GM19240 (cell line): ENCODE measurements at regions not wholly inside any gene's neighbourhood (a gene's known extent, or its start where the extent isn't known, plus 50 kb on each side); places are given as distances from the start of the nearest gene placed in this dataset.

Source experiments
- DNase-seq: peaks from one replicate; pipeline ENCODE4 v3.0.0; 2011; ENCODE audit warnings: low spot score; ENCODE audit not compliant: insufficient read length

- no peak for DNase-seq
Observed at GRCh38 chr20:57053793-57054552, 212.5 kb downstream of the BMP7 start.

GRCh38 chr20:57055345-57055744 lies 211.1 kb downstream of the BMP7 start:
- no peak for DNase-seq

DNA sequence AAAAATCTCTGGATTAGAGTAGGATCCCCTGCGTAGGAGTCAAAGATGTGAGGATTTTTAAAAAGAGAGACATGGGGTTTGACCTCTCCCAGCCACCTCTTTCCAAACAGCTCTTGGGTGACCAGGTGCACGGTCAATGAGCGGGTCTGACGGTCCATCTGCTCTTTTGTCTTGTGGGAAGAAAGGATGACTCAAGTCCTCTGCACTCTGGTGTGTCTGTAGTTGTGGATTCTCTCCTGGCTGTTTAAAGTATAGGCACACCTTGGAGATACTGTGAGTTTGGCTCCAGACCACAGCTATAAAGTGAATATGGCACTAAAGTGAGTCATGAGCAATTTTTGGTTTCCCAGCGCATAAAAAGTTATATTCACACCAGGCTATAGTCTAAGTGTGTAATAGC lies 209.8 kb downstream of the BMP7 start:
- DNase-seq: no peak

DNA sequence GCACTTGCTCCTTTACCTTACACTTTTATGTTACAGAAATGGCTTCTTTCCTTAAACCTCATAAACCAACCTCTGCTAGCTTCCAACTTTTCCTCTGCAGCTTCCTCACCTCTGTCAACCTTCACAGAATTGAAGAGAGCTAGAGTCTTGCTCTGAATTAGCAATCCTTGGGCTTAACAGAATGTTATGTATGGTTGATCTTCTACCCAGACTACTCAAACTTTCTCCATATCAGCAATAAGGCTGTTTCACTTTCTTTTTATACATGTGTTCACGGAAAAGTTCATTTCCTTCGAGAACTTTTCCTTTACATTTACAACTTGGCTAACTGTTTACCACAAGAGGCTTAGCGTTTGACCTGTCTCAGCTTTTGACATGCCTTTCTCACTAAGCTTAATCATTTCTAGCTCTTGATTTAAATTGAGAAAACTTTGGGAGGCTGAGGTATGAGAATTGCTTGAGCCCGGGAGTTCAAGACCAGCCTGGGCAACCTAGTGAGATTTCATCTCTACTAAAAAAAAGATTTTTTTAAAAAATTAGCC lies 207.3 kb downstream of the BMP7 start:
- DNase-seq: no peak

DNA sequence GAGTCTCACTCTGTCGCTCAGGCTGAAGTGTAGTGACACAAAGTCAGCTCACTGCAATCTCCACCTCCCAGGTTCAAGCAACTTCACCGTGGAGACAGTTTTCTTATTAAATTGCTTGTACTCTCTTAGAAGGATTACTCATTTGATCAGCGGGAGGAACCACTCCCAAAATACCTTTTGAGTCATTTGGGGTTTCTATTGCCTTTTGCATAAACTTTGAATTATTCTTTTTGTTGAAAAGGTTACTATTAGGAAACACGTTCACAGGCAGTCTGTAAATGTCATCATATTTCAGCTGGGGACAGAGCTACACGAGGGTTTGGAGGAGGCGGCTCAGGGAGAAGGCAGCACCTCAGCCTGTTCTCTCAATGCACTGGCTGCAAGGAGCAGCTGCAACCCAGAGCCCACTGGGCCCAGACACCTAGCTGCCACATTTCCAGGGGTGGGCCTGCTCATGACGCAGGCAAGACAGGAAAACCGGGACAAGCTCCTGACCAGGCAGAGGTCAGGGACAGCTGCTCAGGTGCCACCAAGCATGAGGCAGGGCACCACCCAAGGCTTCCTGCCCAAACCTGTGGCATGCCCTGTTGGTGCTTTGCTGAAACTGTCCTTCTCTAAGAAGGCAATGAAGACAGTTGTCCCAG lies 205.9 kb downstream of the BMP7 start:
- no peak for DNase-seq

DNA sequence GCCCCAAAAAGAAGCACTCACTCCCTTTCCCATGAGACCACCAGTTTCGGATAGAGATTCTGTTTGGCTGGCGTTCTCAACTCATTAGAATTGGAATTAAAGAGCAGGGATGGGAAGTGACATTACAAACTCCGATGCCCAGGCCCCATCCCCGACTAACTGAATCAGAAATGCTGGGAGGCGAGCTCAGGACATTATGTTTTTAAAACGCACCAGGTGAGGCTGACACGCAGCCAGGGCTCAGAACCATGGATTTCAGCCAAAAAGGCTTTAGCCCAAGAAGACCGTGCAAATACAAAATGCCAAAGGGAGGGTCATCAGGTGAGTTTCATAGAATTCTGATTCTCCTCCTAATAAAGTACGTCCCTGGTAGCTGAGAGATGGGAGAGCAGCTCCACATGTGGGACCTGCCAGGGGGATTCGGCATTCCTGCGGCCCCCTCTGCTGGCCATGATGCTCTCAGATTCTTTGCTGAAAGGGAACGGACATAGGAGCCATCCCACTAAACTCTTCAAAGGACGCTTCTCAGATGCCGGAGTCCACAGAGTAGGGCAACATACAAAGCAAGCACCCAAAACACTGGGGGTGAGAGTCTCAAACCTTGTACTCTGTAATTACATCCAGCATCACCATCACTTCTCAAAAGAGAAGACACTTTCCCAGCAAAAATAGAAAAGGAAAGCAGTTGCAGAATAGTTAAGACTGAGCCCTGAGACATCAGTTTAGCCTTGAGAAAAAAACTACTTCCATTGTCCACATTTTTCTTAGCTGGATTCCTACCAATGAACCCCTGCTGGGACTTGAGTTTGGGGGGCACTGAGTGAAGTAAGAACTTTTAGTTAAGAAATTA lies 205.2 kb downstream of the BMP7 start:
- no peak for DNase-seq

DNA sequence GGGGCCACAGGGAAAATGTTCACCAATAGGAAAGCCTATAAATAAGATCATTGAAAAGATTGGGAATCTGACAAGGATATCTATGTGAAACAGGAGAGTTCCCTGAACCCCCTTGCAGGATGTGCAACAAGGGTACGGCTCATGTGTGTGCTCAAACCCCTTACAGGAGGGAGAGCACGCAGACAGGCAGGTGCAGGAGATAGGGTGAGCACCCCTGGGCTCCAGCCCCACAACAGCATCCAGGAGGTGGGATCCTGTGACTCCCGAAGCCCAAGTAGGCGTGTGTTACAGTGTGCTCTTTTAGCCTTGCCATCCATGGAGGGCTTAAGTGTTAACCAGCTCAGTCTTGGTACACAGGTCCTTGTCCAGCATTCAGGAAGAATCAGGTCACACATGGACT lies 204.2 kb downstream of the BMP7 start:
- no peak for DNase-seq

GRCh38 chr20:57062696-57063270 lies 203.7 kb downstream of the BMP7 start:
- DNase-seq: no peak

DNA sequence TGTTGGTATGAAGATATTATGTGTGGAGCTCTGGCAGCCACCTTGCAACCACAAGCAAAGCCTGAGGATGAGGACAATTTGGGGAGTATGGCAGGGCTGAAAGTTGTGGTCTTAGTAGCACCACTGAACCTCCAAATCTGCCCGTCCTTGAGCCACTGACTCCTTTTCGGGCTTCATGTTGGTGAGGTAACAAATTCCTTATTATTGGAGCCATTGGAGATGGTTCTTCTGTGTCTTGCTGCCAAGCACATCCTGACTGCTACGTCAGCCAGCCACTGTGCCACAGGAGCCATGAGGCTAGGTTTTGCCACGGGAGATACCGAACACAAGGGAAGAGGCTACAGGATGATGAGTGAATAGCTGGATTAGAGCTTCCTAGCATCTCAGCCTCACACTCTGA lies 201.6 kb downstream of the BMP7 start:
- no peak for DNase-seq

DNA sequence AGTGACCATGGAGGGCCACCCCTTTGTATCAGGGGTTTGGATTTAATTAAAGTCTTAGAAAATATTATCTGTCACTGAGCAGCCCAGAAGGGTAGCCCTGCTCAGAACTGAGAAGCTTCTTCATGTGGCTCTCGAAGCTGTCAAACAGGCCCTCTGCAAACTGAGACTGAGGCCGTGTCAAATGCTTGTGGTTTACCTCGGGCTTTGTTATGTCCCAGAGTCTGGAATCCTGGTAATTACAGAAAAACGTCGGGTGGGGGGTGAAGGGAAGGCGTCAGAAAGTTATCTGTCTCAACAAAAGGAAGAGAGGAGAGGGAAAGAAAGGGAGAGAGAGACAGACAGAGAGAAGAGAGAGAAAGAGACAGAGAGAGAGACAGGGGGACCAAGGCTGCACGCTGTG lies 200.8 kb downstream of the BMP7 start:
- DNase-seq: no peak

GRCh38 chr20:57066126-57066900 lies 200.1 kb downstream of the BMP7 start:
- DNase-seq: no peak

DNA sequence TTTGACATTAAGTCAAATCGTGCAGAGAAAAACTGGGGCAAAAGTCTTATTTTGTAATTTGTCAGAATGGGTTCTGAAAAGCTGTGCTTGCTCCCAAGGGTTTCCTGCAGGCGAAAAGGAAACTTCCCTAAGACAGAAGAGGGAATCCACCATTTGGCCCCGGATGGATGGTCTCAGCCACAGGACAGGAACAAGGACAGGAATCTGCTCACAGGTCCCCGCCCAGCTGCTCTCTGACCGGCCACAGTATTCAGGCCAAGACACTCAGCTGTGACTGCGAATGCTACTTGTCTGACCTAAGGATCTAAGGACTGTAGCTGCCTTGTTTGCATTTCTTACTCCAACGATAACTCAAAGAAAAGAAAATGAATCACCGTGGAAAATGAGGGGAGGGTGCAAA lies 197.0 kb downstream of the BMP7 start:
- no peak for DNase-seq

GRCh38 chr20:57070296-57070695 lies 196.1 kb downstream of the BMP7 start:
- no peak for DNase-seq

DNA sequence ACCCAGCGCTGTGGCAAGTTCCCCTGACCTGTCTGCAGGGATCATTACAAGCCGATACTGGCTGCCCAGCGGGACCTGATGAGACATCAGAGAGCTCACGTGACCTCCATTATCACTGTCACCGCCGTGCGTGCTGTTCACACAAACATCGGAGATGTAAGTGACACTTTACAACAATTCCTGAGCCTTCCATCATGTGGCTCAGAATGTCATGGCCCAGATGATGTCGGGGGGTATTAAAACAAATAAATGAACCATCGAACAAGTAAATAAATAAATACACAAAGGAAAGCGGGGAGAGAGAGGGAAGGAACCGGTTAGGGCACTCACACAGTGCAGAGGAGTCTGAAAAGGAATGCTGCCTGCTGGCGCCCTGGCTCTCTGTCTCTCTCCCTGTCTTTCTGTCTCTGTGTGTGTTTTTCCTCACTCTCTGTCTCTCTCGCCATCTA lies 195.1 kb downstream of the BMP7 start:
- no peak for DNase-seq

DNA sequence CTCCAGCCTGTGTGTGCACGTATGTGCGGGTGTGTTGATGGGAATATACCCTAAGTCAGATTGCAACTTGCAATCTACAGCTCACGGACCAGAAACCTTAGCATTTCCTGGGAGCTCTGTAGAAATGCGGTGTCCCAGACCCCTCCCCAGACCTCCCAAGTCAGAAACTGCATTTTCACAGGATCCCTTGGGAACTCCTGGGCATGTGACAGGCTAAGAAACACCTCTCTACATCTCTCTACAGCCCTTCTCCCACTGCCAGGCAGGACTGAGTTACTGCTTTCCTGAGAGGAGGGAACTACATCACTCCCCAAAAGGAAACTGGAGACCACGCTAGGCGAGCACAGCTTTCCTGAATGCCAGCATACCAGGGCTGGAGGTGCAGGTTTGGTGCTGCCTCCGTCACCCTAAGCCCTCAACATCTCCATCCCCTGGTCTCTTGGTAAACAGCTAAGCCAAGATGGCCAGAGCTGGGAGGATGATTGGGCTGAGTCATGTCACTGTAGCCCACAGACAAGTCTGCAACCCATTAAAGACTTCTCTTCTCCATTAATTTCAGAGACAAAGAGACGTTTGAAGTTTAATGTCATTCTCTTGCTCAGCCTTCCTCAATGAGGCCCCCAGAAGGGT lies 194.4 kb downstream of the BMP7 start:
- no peak for DNase-seq

DNA sequence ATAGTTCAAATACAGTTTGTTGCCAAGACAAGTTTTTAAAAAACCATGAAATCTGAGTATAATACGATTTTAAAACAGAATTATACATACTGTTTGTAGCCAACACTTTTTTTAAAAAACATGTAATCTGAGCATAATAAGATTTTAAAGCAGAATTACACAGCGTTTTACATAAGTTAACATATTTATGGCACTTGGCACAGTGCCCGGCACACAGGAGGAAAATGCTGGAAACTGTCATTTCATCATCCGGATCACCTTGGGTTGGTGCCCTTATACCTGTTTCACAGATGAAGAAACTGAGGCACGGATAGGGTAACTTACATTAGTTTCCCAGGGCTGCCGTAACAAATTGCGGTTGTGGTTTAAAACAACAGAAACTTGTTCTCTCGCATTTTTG lies 193.0 kb downstream of the BMP7 start:
- no peak for DNase-seq

DNA sequence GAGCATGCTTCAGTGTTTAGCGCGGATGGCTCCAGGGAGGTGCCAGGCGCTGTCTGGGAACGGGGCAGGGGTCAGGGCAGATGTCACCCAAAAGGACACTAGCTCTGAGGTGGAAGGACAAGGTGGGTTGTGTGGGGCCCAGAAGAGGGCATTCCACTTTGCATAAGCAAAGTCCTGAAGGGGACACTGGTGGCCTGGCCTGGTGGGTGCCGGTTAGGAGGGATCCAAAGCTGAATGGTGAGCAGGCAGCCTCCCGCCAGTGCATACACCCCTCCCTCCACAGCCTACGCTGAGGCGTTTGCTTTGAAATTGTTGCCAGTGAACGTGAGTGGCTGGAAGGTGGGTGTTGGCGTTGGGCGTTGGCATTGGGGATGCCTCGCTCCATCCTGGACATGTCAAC lies 192.1 kb downstream of the BMP7 start:
- no peak for DNase-seq

GRCh38 chr20:57075181-57075580 lies 191.3 kb downstream of the BMP7 start:
- no peak for DNase-seq

- no peak for DNase-seq
Observed at GRCh38 chr20:57075603-57076002, 190.8 kb downstream of the BMP7 start.

DNA sequence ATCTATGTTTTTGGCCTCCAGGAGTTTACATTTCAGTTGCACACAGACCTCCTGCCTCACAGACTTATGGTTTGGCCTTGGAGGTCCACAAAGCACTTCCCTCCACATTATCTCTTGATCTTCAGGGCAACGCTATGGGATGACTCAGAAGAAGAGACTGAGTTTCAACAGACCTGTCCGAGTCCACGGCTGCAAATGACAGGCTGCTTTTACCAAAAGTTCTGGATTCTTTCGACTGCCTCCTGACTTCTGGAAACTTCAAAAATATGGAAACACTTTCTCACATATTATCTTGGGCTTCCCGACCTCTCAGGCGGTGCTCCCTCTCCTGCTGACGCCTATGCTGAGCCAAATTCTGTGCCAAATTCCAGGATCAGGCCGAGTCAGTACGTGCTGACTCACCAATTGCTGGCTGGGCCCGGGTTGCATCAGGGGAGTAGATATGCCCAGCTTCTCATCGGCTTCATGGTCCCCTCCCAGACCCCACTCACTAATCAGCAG lies 190.2 kb downstream of the BMP7 start:
- no peak for DNase-seq
